AML-193 (cell line): ENCODE measurements at regions not wholly inside any gene's neighbourhood (a gene's known extent, or its start where the extent isn't known, plus 50 kb on each side); places are given as distances from the start of the nearest gene placed in this dataset.
A peak's percentile ranks its signal among the peaks of the same experiment; 100 is the strongest.

Experiments
- DNase-seq, 2 experiments: peaks; one replicate each; lab custom pipeline; 2025; lab: John Stamatoyannopoulos, UW

- no peak for DNase-seq
Observed at GRCh38 chr4:35695421-35695820, 548.9 kb downstream of the ARAP2 start.

DNA sequence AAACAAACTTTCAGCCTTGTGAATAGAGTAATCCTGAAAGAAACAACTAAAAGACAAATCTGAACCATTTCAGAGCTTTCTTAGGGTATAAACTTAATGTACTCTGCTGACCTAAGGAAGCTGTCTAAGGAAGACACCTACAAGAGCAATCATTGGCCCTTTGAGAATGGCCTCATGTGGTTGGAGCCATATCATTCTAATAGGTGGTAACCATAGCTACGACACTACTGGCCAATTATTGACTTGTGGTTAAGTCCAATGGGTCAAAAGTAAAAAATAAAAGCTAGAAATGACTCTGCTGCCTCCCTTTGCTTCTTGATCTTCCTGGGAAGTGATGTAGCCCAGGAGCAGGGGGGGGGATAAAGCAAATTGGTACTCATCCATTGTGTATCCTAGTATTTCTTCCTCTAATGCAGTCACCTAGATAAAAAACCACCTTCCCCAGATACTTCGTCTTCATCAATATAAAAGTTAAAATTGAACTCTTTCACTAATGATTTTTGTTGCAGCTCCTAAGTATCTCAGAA is 547.0 kb downstream of the ARAP2 start:
- no peak for DNase-seq

DNA sequence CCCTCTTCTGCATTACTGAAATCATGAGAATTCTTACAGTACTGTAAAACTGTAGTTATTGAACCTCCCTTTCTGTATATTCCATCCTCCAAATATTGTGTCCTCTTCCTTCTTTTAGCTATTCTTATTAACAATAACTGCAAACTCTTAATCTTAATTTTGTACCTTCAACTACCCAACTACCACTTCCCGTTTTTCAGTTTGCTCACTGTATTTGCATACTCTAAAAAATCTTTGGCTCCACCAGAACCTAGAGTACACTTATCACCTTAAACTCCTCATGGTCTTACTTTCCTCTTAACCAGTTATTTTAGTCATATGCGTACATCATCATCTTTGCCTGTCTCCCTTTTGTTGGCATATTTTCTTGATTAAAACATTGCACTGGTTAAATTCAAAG is 543.7 kb downstream of the ARAP2 start:
- no peak for DNase-seq

GRCh38 chr4:35709080-35709479 is 535.2 kb downstream of the ARAP2 start:
- no peak for DNase-seq

- DNase-seq = no peak
Observed at GRCh38 chr4:35710343-35710742, 534.0 kb downstream of the ARAP2 start.

DNA sequence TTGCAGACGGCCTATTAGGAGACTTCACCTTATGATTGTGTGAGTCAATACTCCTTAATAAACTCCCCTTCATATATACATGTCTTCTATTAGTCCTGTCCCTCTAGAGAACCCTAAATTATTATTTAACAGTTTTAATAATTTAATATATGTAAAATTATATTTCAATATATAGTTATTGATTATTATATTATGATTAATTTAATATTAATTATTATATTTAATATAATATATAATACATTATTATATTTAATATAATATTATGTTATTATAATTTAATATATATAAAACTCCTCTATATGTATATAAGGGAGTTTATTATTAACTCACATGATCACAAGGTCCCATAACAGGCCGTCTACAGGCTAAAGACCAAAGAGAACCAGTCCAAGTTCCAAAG is 533.2 kb downstream of the ARAP2 start:
- DNase-seq = no peak

GRCh38 chr4:35723973-35724372 is 520.3 kb downstream of the ARAP2 start:
- DNase-seq = no peak

GRCh38 chr4:35725131-35725530 is 519.2 kb downstream of the ARAP2 start:
- DNase-seq = peak; percentile 10 to 16

GRCh38 chr4:35730414-35730813 is 513.9 kb downstream of the ARAP2 start:
- no peak for DNase-seq

GRCh38 chr4:35734381-35735098 is 509.8 kb downstream of the ARAP2 start:
- DNase-seq = no peak

GRCh38 chr4:35739308-35739707 is 505.0 kb downstream of the ARAP2 start:
- no peak for DNase-seq

DNA sequence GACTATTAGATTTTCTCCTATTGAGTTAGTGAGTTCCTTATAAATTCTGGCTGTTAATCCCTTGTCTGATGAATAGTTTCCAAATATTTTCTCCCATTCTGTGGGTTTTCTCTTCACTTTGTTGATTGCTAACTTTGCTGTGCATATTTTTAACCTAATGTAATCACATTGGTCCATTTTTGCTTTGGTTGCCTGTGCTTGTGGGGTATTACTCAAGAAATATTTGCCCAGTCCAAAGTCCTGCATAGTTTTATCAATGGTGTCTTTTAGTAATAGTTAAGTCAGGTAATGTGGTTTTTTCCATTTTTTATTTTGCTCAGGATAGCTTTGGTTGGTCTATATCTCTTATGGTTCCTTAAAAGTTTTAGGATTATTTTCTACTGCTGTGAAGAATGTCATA is 490.3 kb downstream of the ARAP2 start:
- no peak for DNase-seq

DNA sequence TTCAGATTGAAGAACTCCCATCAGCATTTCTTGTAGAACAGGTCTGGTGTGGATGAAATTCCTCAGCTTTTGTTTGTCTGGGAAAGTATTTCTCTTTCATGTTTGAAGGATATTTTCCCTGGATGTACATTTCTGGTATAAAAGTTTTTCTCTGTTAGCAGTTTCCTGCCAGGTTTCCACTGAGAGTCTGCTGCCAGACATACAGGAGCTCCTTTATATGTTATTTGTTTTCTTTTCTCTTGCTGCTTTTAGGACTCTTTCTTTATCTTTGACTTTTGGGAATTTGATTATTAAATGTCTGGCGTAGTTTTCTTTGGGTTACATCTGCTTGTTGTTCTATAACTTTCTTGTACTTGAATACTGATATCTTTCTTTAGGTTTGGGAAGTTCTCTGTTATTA is 486.5 kb downstream of the ARAP2 start:
- no peak for DNase-seq

GRCh38 chr4:35760807-35761206 is 483.5 kb downstream of the ARAP2 start:
- DNase-seq = no peak

GRCh38 chr4:35771571-35771970 is 472.7 kb downstream of the ARAP2 start:
- DNase-seq = no peak

GRCh38 chr4:35772291-35772690 is 472.0 kb downstream of the ARAP2 start:
- no peak for DNase-seq

DNA sequence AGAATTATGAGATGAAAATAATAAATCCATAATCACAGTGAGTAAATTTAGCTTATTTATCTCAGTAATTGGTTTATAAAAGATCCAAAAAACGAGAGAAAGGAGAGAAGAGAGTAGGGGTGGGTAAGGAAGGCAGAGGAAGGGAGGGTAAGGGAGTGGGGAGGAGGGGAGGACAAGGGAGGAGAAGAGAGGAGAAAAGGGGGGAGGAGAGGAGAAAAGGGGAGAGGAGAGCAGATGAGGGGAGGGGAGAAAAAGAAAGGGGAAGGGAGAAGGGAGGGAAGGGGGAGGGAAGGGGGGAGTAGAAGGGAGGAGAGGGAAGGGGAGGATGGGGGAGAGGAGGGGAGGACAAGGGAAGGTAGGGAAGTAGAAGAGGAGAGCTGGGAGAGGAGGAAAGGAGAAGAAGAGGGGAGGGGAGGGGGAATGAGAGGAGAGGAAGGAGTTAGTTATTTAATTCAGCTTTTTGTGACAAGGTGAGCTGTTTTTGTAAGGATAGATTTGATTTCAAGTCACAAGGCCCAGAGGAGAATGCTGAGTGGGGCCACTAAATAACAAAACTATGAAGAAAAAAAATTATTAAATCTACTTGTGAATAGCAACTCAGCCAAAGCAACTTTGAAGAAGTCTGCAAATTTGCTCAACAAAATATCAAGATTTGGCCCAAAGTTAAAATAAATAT is 454.3 kb downstream of the ARAP2 start:
- DNase-seq = no peak

- no peak for DNase-seq
Observed at GRCh38 chr4:35793045-35793722, 451.1 kb downstream of the ARAP2 start.

- DNase-seq = no peak
Observed at GRCh38 chr4:35793766-35794165, 450.5 kb downstream of the ARAP2 start.

DNA sequence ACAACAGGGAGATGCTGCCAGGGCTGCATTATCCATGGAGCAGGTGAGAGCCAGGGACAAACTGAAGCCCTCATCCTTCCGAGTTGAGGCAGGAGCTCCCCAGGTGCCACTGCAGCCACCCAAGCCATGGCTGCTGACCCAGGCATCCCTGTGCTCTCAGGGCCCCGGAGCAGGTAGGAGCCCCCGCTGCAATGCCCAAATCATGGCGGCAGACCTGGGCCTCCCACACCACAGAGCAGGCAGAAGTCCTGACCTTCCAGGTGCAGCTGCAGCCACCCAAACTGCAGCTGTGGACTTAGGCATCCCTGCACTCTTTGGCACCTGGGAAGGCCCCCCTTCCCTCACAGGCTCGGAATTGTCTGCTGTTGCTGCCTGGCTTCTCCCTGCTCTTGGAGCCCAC is 443.6 kb downstream of the ARAP2 start:
- DNase-seq = no peak

GRCh38 chr4:35802644-35803043 is 441.7 kb downstream of the ARAP2 start:
- DNase-seq = no peak

- no peak for DNase-seq
Observed at GRCh38 chr4:35818520-35818919, 425.8 kb downstream of the ARAP2 start.

DNA sequence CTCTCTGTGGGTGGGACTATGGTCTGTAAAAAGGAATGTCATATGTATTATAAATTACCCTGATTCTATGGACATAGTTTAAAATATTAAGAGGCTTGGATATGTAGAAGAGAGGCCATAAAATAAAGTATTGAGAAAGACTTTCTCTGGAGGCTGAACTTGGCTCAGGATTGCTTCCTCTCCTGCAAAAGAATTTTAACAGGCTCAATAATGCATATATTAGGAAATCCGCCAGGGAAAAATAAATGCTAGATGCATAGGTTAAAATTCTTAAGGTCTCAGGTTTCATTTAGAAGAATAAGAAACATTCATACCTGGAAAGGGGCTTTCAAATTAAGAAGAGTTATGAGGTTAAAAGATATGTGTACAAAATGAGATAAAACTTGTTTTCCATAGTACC is 424.3 kb downstream of the ARAP2 start:
- DNase-seq = no peak
